Spleen (tissue), 11 donors: ENCODE measurements at regions not wholly inside any gene's neighbourhood (a gene's known extent, or its start where the extent isn't known, plus 50 kb on each side); places are given as distances from the start of the nearest gene placed in this dataset.

Experiments
- DNase-seq: peaks from one replicate; pipeline ENCODE4 v3.0.0-alpha.2; 2020
- H3K27ac ChIP-seq, 8 donors: fragments of 200-600 bp; sonication (generic) in 7 of 8; 1 replicate in 4 of 8; 2 replicates in 4 of 8; pipeline versions ENCODE4 v1.5.0 to v1.8.0; 2016 to 2021; ENCODE audit warnings: inconsistent platforms in 4 of 8, mild to moderate bottlenecking in 4 of 8, moderate library complexity in 1 of 8
- H3K27me3 ChIP-seq, 7 donors: fragments of 200-600 bp; sonication (generic) in 6 of 7; replicated peaks in 1 of 7; 1 replicate in 4 of 7; 2 replicates in 3 of 7; pipeline versions ENCODE4 v1.5.0 to v1.8.0; 2016 to 2021; ENCODE audit warnings: inconsistent platforms in 3 of 7, mild to moderate bottlenecking in 1 of 7
- H3K36me3 ChIP-seq, 6 donors: fragments of 200-600 bp; sonication (generic) in 5 of 6; 1 replicate in 4 of 6; 2 replicates in 2 of 6; pipeline versions ENCODE4 v1.5.0 to v1.8.0; 2016 to 2021; ENCODE audit warnings: inconsistent platforms in 2 of 6
- H3K4me1 ChIP-seq, 6 donors: fragments of 200-600 bp; sonication (generic) in 5 of 6; 1 replicate in 3 of 6; 2 replicates in 3 of 6; pipeline versions ENCODE4 v1.5.0 to v1.8.0; 2016 to 2021; ENCODE audit warnings: inconsistent platforms in 3 of 6
- H3K4me3 ChIP-seq, 8 donors: fragments of 200-600 bp; sonication (generic) in 7 of 8; 1 replicate in 4 of 8; 2 replicates in 4 of 8; pipeline versions ENCODE4 v1.5.0 to v1.8.0; 2016 to 2021; ENCODE audit warnings: inconsistent platforms in 4 of 8, mild to moderate bottlenecking in 4 of 8, moderate library complexity in 2 of 8
- H3K9me3 ChIP-seq, 8 donors: fragments of 200-600 bp; sonication (generic) in 7 of 8; 1 replicate in 4 of 8; 2 replicates in 4 of 8; pipeline versions ENCODE4 v1.5.0 to v1.8.0; 2016 to 2021; ENCODE audit warnings: inconsistent platforms in 4 of 8
- CTCF ChIP-seq, 11 experiments: fragments of 200-600 bp in 7 of 11; fragments of 450-650 bp in 4 of 11; sonication (generic) in 4 of 11; IDR thresholded peaks in 8 of 11; conservative IDR thresholded peaks in 3 of 11; 1 replicate in 7 of 11; 2 replicates in 4 of 11; pipeline versions ENCODE4 v1.4.0 to v1.8.0; 2016 to 2021; ENCODE audit warnings: antibody characterized with exemption in 11 of 11, inconsistent platforms in 4 of 11, mild to moderate bottlenecking in 1 of 11
- POLR2A ChIP-seq, 3 donors: fragments of 450-650 bp; IDR thresholded peaks; one replicate each; pipeline ENCODE4 v1.5.1; 2017; ENCODE audit warnings: antibody characterized with exemption in 3 of 3, mild to moderate bottlenecking in 1 of 3
- POLR2AphosphoS5 ChIP-seq, 3 donors: sonication (generic); formaldehyde crosslinking; IDR thresholded peaks; one replicate each; pipeline ENCODE4 v1.5.1; 2017; ENCODE audit warnings: antibody characterized with exemption in 3 of 3
- WGBS, 5 donors: extraction: QIAGEN DNeasy Blood & Tissue Kit in 3 of 5; methylation state at CpG; one replicate each; pipeline versions ENCODE4 v1.1.5 to v1.1.7; 2013 to 2018; 5-methylcytosine and 5-hydroxymethylcytosine counted together
- intact Hi-C: fragments of 100-400 bp; cut with DNase I; formaldehyde crosslinking; loops from one replicate; pipeline ENCODE4 v1.15.0; 2023; ENCODE audit warnings: low total_unique reads
- donor health status: healthy with polysubstance abuse.
- donor health status: DM: no; HTN: no; CAD: no; lungs with moderate emphysema.
- donor health status: DM: no; HTN: no; CAD: no.
- donor health status: Bipolar disorder and iron deficiency.
- donor health status: healthy.
- donor health status: DM: no; HTN: no; CAD: no.
- donor health status: DM: yes; HTN: yes; CAD: no.

GRCh38 chr2:64317707-64318475 lies 136.1 kb upstream of the LGALSL start:
- peaks cover 0 to 7% (median 0%) of the 10 kb centered on the region in 8 donors for H3K9me3 ChIP-seq
- H3K27ac ChIP-seq: no peak overlapping the region
- 72 to 84% (median 78%) methylated on average over 2 of the region's 2 CpGs for WGBS, 5 donors
- H3K36me3 ChIP-seq: no peaks in the 10 kb centered on the region
- no peak overlapping the region for H3K4me3 ChIP-seq
- DNase-seq: no peak
- H3K27me3 ChIP-seq: no peaks in the 10 kb centered on the region
- H3K4me1 ChIP-seq: peaks cover 0 to 8% (median 3%) of the 10 kb centered on the region in 6 donors
- TF ChIP-seq POLR2AphosphoS5 (IDR thresholded peaks at IDR 0.05) (no peak), POLR2A (IDR thresholded peaks at IDR 0.05) (no peak), CTCF (IDR thresholded peaks at IDR 0.05 in 8 of 11, conservative IDR thresholded peaks at IDR 0.05 in 3 of 11) (no peak)
- intact Hi-C loops: no loop called here

- no peaks in the 10 kb centered on the region for H3K36me3 ChIP-seq
- TF ChIP-seq POLR2A (IDR thresholded peaks at IDR 0.05) (no peak), CTCF (IDR thresholded peaks at IDR 0.05 in 8 of 11, conservative IDR thresholded peaks at IDR 0.05 in 3 of 11) (no peak), POLR2AphosphoS5 (IDR thresholded peaks at IDR 0.05) (no peak)
- intact Hi-C loops: no loop called here
- H3K4me1 ChIP-seq: peaks cover 0 to 2% (median under 1%) of the 10 kb centered on the region in 6 donors
- H3K27me3 ChIP-seq: no peaks in the 10 kb centered on the region
- no peak overlapping the region for H3K27ac ChIP-seq
- H3K4me3 ChIP-seq: no peak overlapping the region
- 42 to 70% (median 62%) methylated on average over 1 of the region's 1 CpG for WGBS, 5 donors
- no peak for DNase-seq
- peaks cover 0 to 7% (median 0%) of the 10 kb centered on the region in 8 donors for H3K9me3 ChIP-seq
Measured at GRCh38 chr2:64318476-64318748, 135.6 kb upstream of the LGALSL start.

DNA sequence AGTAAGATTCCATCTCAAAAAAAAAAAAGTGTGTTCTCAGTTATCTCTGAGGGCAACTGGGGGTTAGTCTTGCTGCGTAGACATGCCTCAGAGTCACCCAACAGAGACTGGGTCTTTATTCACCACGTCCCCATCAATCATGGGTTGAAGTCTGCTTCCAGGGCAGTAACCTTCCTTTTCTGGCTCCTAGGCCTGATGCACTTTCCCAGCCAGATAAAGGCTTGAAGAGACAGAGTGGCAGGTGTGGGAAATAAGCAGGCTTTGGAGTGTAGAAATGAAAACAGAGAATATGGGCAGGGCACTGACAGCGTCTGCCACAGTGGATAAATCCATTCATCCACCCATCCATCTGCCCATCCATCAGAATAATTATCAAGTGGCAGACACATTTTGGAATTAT lies 134.1 kb upstream of the LGALSL start:
- no peak for DNase-seq
- H3K4me1 ChIP-seq: no peaks in the 10 kb centered on the region
- WGBS, 5 donors: 83 to 100% (median 95%) methylated on average over 3 of the region's 3 CpGs
- H3K36me3 ChIP-seq: no peaks in the 10 kb centered on the region
- TF ChIP-seq POLR2AphosphoS5 (IDR thresholded peaks at IDR 0.05): no peak
- peaks cover 0 to 7% (median 0%) of the 10 kb centered on the region in 8 donors for H3K9me3 ChIP-seq
- no peaks in the 10 kb centered on the region for H3K27me3 ChIP-seq
- no peak overlapping the region for H3K27ac ChIP-seq
- intact Hi-C loops: no loop called here
- H3K4me3 ChIP-seq: no peak overlapping the region

- no peak overlapping the region for H3K4me3 ChIP-seq
- H3K4me1 ChIP-seq: peaks cover 0 to 22% (median 16%) of the 10 kb centered on the region in 6 donors
- H3K9me3 ChIP-seq: peaks cover 0 to 7% (median 0%) of the 10 kb centered on the region in 8 donors
- no peaks in the 10 kb centered on the region for H3K27me3 ChIP-seq
- H3K36me3 ChIP-seq: no peaks in the 10 kb centered on the region
- no peak for TF ChIP-seq CTCF (IDR thresholded peaks at IDR 0.05 in 8 of 11, conservative IDR thresholded peaks at IDR 0.05 in 3 of 11)
- no peak for TF ChIP-seq POLR2A (IDR thresholded peaks at IDR 0.05)
- TF ChIP-seq POLR2AphosphoS5 (IDR thresholded peaks at IDR 0.05): no peak
- intact Hi-C loops: no loop called here
- 77 to 94% (median 84%) methylated on average over 5 of the region's 5 CpGs for WGBS, 5 donors
- no peak overlapping the region for H3K27ac ChIP-seq
- DNase-seq: no peak
Measured at GRCh38 chr2:64322433-64322832, 131.5 kb upstream of the LGALSL start.
